Caco-2 (cell line): ENCODE measurements at regions not wholly inside any gene's neighbourhood (a gene's known extent, or its start where the extent isn't known, plus 50 kb on each side); places are given as distances from the start of the nearest gene placed in this dataset.

Experiments
- BruUV-seq: library from RNA; stranded (reverse); fragments of 400-500 nt; replicated peaks from 2 replicates; lab custom pipeline; 2021; lab: Mats Ljungman, UMichigan
- CTCF ChIA-PET: fragments of 300-600 bp; sonication (Branson Sonifier 250); formaldehyde crosslinking; loops from one replicate; lab custom pipeline; 2022; ENCODE audit warnings: antibody characterized with exemption; lab: Charles Lee
- POLR2A ChIA-PET: fragments of 300-600 bp; sonication (Branson Sonifier 250); formaldehyde crosslinking; loops from one replicate; lab custom pipeline; 2022; ENCODE audit warnings: antibody characterized with exemption; lab: Charles Lee
- DNase-seq, 2 experiments: peaks; one replicate each; pipeline versions ENCODE4 v3.0.0 to v3.0.0-alpha.2; 2020 to 2022
- H3K27me3 ChIP-seq: replicated peaks from 2 replicates; pipeline ENCODE4 v1.6.0; 2011; ENCODE audit warnings: low read length; ENCODE audit not compliant: control insufficient read depth, insufficient read depth
- H3K36me3 ChIP-seq: 2 replicates; pipeline ENCODE4 v1.5.1; 2011; ENCODE audit warnings: low read length; ENCODE audit not compliant: control insufficient read depth, insufficient read depth
- H3K4me1 ChIP-seq: fragments of 250-450 bp; sonication (Bioruptor Pico); 2 replicates; pipeline ENCODE4 v1.5.1; 2020; ENCODE audit warnings: mild to moderate bottlenecking
- H3K4me3 ChIP-seq: 2 replicates; pipeline ENCODE4 v1.5.1; 2011; ENCODE audit warnings: low read depth, mild to moderate bottlenecking, control low read depth, low read length
- H3K9me3 ChIP-seq: fragments of 250-450 bp; sonication (Bioruptor Pico); 2 replicates; pipeline ENCODE4 v1.5.1; 2020; ENCODE audit warnings: mild to moderate bottlenecking, moderate library complexity
- H3K27ac Mint-ChIP-seq: one replicate; pipeline ENCODE4 v1.8.0; 2022; ENCODE audit warnings: mixed read lengths; ENCODE audit not compliant: unreplicated experiment
- H3K27me3 Mint-ChIP-seq: one replicate; pipeline ENCODE4 v1.8.0; 2022; ENCODE audit warnings: mixed read lengths; ENCODE audit not compliant: insufficient read depth, unreplicated experiment
- H3K36me3 Mint-ChIP-seq: one replicate; pipeline ENCODE4 v1.8.0; 2022; ENCODE audit warnings: mild to moderate bottlenecking, mixed read lengths; ENCODE audit not compliant: insufficient read depth, unreplicated experiment
- H3K4me1 Mint-ChIP-seq: one replicate; pipeline ENCODE4 v1.8.0; 2022; ENCODE audit warnings: low read depth, mixed read lengths; ENCODE audit not compliant: unreplicated experiment
- H3K4me3 Mint-ChIP-seq: one replicate; pipeline ENCODE4 v1.8.0; 2022; ENCODE audit warnings: mild to moderate bottlenecking, moderate library complexity, mixed read lengths; ENCODE audit not compliant: unreplicated experiment
- H3K9me3 Mint-ChIP-seq: one replicate; pipeline ENCODE4 v1.8.0; 2022; ENCODE audit warnings: mixed read lengths; ENCODE audit not compliant: unreplicated experiment
- CTCF ChIP-seq, 2 experiments: fragments of 200-600 bp in 1 of 2; IDR thresholded peaks; 1 replicate in 1 of 2; 2 replicates in 1 of 2; pipeline versions ENCODE4 v1.5.1 to v1.8.0; 2011 to 2022; ENCODE audit warnings: antibody characterized with exemption in 1 of 2, control low read depth in 1 of 2, inconsistent platforms in 1 of 2, low read depth in 1 of 2, low read length in 1 of 2, mild to moderate bottlenecking in 1 of 2, moderate library complexity in 1 of 2; ENCODE audit not compliant: insufficient read depth in 1 of 2, severe bottlenecking in 1 of 2, unreplicated experiment in 1 of 2
- intact Hi-C: fragments of 100-400 bp; cut with micrococcal nuclease; formaldehyde crosslinking; loops from one replicate; pipeline ENCODE4 v1.10.0; 2022; ENCODE audit not compliant: unreplicated experiment

- ChIA-PET POLR2A (no interaction called here), CTCF (no interaction called here)
- intact Hi-C loops = no loop called here
- H3K36me3 ChIP-seq = no peaks in the 10 kb centered on the region
- H3K4me3 ChIP-seq = no peak overlapping the region
- no peak overlapping the region for H3K27ac Mint-ChIP-seq
- no peak for TF ChIP-seq CTCF (IDR thresholded peaks at IDR 0.05; ENCODE audit: insufficient read depth in 1 of 2, low read depth in 1 of 2, low read length in 1 of 2, severe bottlenecking in 1 of 2, unreplicated experiment in 1 of 2)
- H3K9me3 Mint-ChIP-seq = no peaks in the 10 kb centered on the region
- no peaks in the 10 kb centered on the region for H3K4me1 Mint-ChIP-seq
- no peaks in the 10 kb centered on the region for H3K4me1 ChIP-seq
- no TSS peak for BruUV-seq
- peaks cover 21% of the 10 kb centered on the region for H3K27me3 Mint-ChIP-seq
- H3K36me3 Mint-ChIP-seq = no peaks in the 10 kb centered on the region
- no peaks in the 10 kb centered on the region for H3K9me3 ChIP-seq
- H3K27me3 ChIP-seq = peaks cover 3% of the 10 kb centered on the region; the same call in 1 of the 2 replicates
- no peak for DNase-seq
- H3K4me3 Mint-ChIP-seq = no peak overlapping the region
These were observed 83.1 kb upstream of the NCAM1 start for GRCh38 chr11:112878033-112878601.

GRCh38 chr11:112880495-112880894 is 80.7 kb upstream of the NCAM1 start:
- Mint-ChIP-seq H3K27me3 (peaks cover 17% of the 10 kb centered on the region), H3K9me3 (no peaks in the 10 kb centered on the region), H3K4me3 (no peak overlapping the region), H3K36me3 (no peaks in the 10 kb centered on the region), H3K27ac (no peak overlapping the region), H3K4me1 (no peaks in the 10 kb centered on the region)
- no TSS peak for BruUV-seq
- H3K36me3 ChIP-seq = no peaks in the 10 kb centered on the region
- H3K27me3 ChIP-seq = peaks cover 3% of the 10 kb centered on the region; the same call in 1 of the 2 replicates
- ChIA-PET POLR2A (no interaction called here), CTCF (no interaction called here)
- no peak for DNase-seq
- no peaks in the 10 kb centered on the region for H3K9me3 ChIP-seq
- intact Hi-C loops = no loop called here
- no peaks in the 10 kb centered on the region for H3K4me1 ChIP-seq
- no peak for TF ChIP-seq CTCF (IDR thresholded peaks at IDR 0.05; ENCODE audit: insufficient read depth in 1 of 2, low read depth in 1 of 2, low read length in 1 of 2, severe bottlenecking in 1 of 2, unreplicated experiment in 1 of 2)
- no peak overlapping the region for H3K4me3 ChIP-seq

- Mint-ChIP-seq H3K9me3 (no peaks in the 10 kb centered on the region), H3K27ac (no peak overlapping the region), H3K36me3 (no peaks in the 10 kb centered on the region), H3K27me3 (peaks cover 16% of the 10 kb centered on the region), H3K4me3 (peak overlapping the region; percentile 65), H3K4me1 (no peaks in the 10 kb centered on the region)
- Histone ChIP-seq H3K27me3 (peaks cover 3% of the 10 kb centered on the region; the same call in 1 of the 2 replicates), H3K4me1 (no peaks in the 10 kb centered on the region), H3K9me3 (no peaks in the 10 kb centered on the region), H3K4me3 (peak overlapping the region; percentile 8), H3K36me3 (no peaks in the 10 kb centered on the region)
- intact Hi-C loops = no loop called here
- CTCF ChIA-PET = no interaction called here
- POLR2A ChIA-PET = no interaction called here
- TF ChIP-seq CTCF (IDR thresholded peaks at IDR 0.05; ENCODE audit: insufficient read depth in 1 of 2, low read depth in 1 of 2, low read length in 1 of 2, severe bottlenecking in 1 of 2, unreplicated experiment in 1 of 2) = no peak
- DNase-seq = peak; percentile 57 to 79
- no TSS peak for BruUV-seq
These were observed 79.8 kb upstream of the NCAM1 start for GRCh38 chr11:112881461-112881860.
